GM12874 (cell line): ENCODE measurements at regions not wholly inside any gene's neighbourhood (a gene's known extent, or its start where the extent isn't known, plus 50 kb on each side); places are given as distances from the start of the nearest gene placed in this dataset.

Experiments used
- CTCF ChIP-seq: IDR thresholded peaks from 2 replicates; pipeline ENCODE4 v1.5.1; 2011; ENCODE audit warnings: low read depth, mild to moderate bottlenecking, control low read depth, low read length, moderate library complexity; ENCODE audit not compliant: insufficient read depth

- TF ChIP-seq CTCF = no peak
These were observed 122.3 kb upstream of the SEC14L1 start for GRCh38 chr17:77018504-77018903.

GRCh38 chr17:77019893-77020379, 120.8 kb upstream of the SEC14L1 start:
- no peak for TF ChIP-seq CTCF

- TF ChIP-seq CTCF = no peak
These were observed 119.8 kb upstream of the SEC14L1 start for GRCh38 chr17:77020973-77021372.

GRCh38 chr17:77022766-77023165, 118.0 kb upstream of the SEC14L1 start:
- TF ChIP-seq CTCF = no peak

GRCh38 chr17:77025781-77026180, 115.0 kb upstream of the SEC14L1 start:
- TF ChIP-seq CTCF = no peak

- TF ChIP-seq CTCF = no peak
These were observed 113.4 kb upstream of the SEC14L1 start for GRCh38 chr17:77027271-77027889.

GRCh38 chr17:77028900-77029299, 111.9 kb upstream of the SEC14L1 start:
- no peak for TF ChIP-seq CTCF
